NCI-H2029 (cell line): ENCODE measurements at regions not wholly inside any gene's neighbourhood (a gene's known extent, or its start where the extent isn't known, plus 50 kb on each side); places are given as distances from the start of the nearest gene placed in this dataset.

Experiments
- DNase-seq: peaks from one replicate; lab custom pipeline; 2025; lab: John Stamatoyannopoulos, UW

DNA sequence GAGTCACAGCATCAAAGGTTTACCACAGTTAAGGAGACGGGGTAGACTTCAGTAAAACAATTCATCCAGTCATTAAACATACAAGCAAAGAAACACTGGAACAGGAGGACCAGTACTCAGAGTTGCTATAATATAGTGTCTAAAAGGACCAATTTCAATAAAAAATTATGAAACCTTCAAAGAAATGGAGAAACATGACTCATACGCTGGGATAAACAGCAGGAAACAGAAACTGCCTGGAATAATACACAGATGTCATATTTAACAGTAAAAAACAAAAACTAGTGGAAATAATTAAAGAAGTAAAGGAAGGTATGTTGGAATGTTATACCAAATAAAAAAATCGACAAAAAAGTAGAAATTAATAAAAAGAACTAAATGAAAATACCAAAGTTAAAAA, 1075.9 kb downstream of the NR2F1-AS1 start:
- DNase-seq: no peak

DNA sequence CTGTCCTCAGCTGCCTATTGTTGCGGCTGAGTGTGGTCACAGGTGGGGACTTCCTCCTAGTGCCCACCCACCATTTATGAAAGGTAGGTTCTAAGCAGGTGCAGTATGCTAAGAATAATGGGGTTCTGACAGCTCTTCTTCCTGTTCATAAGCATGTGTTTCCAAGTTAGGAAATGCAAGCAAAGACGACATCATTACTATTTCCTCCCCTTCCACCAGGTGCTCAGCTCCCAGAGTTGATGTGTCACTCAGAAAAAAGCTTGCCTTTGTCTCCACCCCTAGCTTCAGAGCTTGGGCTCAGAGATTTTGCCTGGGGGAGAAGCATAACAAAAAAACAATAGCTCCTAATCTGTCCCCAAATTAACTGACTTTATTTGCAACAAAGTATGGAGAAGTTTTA, 1076.7 kb downstream of the NR2F1-AS1 start:
- DNase-seq: no peak

DNA sequence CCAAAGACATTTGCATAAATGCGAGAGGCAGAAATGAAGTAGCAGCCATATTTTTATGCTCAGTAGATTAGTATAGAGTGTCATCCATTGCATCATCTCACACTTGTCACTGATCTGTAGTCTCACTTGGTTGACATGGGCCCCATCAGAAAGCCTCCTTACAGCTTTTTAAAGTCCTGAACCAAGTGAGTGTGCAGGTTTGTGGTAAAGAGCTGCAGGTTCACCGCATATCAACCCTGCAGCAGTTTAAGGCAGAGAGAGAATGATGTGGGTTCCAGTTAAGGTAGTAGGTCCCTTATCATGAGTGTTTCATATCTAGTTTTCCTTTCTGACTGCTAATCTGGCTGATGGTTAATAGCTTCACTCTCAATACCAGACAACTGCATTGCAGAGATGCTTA, 1080.3 kb downstream of the NR2F1-AS1 start:
- DNase-seq: no peak

DNA sequence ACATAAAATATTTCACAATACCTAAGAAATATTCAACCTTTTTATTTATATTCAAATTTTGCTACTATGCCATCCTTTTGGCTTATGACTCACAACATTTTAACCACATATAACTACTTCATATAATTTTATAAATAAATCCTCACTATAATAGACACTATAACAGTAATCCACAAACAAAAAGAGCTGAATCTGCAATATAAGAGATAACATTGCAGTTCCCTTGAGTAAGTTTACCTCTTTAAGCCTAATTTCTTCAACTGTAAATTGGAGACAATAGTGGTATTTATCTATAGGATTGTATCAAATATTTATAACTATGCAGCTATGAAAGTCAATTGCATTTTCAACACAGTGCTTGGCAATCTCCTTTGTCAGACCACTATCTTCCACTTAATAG, 1084.5 kb downstream of the NR2F1-AS1 start:
- DNase-seq: no peak

DNA sequence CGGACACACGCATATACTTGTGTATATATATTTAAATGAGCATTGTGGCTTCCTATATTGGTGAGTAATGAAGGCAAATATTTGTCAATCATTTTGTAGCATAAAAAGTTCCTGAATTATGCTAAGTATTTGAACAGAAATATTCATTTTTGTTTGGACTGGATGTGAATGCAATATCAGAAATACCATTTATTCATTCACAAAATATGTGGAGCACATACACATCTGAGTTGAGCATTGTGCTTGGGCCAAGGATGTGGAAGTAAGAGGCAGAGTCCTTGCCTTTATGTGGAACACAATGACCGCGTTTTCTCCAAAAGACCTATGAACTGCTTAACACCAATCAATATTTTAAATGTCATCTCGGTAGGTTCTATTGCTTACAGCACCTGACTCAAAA, 1086.5 kb downstream of the NR2F1-AS1 start:
- DNase-seq: no peak

DNA sequence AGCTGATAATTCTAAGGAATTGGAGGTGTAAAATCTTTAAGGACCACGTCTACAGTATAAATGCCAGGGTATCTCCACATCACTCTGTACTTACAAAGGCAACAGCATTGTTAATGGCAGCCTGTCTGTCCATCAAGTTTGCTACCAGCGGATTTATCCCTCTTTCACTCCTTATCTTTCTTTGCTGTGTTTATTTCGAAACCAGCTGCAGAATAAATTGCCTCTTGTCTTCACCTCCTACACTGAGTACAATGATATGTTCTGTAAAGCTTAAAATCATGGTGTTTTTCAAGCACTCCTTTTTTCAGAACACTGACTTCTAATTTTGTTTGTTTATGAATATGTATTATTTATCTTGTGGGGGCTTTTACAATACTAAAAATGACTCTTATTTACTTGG, 1088.1 kb downstream of the NR2F1-AS1 start:
- DNase-seq: no peak

DNA sequence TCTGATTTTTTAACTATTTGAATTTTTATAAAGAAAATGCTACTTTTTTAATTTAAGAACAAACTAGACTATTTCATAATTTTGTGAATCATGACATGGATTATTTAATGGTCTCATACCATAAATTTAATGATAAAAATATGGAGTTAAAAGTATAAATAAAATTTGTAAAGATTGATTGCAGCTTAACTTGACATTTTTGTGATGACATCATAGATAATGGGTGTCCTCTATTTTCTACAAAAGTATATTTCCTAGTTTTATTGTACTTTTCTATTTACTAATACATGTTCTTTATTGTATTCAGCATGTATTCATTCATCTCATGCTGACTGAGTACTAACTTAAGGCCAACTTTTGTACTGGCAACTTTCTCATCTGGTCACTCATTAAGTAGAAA, 1096.5 kb downstream of the NR2F1-AS1 start:
- DNase-seq: no peak

DNA sequence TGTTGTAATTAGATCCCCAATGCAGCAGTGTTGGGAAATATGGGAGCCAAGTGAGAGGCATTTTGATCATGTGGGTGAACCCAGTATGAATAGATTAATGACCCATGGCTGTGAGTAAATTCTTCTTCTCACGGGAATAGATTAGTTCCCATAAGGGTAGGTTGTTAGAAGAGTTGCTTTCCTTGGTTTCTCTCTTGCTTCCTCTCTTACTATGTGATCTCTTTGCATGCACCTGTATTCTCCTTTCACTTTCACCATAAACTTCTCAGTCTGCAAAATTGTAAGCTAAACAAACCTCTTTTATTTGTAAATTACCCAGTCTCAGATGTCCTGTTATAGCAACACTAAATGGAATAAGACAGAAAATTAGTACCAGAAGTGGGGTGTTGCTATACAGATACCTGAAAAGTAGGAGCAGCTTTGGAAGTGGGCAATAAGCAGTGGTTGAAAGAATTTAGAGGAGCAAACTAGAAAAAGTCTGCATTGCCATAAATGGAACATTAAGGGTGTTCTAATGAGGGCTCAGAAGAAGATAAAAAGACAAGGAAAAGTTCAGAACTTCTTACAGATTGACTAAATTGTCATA, 1090.0 kb upstream of the ARRDC3 start:
- no peak for DNase-seq

DNA sequence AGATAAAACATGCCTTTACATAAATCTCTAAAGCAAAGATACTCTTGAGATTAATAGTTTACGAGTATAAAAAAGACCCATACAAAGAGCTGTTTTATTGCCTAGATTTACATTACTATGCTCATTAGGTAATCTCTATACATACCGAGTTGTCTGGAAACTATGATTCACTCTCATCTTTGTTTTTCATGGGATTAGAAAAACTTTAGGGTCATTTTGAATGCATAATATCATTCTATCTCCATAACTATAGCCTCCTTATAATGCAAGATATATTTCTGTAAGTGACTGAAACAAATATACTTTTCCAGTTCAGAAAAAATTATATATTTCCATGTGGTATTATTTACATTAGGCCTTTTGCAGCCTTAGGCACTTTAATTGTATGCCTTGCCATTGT, 1088.7 kb upstream of the ARRDC3 start:
- DNase-seq: no peak

DNA sequence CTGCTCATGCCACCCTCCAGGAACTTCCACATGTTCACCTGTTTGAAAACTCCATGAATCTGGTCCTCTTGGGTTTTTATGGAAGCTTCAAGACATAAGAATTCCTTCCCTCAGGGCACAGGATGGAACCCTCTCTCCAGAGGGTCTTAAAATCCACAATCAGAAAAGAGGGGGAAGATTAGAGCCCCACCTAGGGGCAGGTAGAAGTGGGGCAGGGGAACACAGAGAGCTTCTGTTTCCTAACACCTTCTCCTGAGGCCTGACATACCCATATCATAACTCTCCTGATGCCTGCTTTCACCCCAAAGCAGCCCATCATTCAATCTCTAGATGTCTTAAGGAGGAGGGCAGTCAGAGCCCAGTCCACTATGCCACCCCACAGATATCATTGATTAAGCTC, 1087.7 kb upstream of the ARRDC3 start:
- DNase-seq: no peak

DNA sequence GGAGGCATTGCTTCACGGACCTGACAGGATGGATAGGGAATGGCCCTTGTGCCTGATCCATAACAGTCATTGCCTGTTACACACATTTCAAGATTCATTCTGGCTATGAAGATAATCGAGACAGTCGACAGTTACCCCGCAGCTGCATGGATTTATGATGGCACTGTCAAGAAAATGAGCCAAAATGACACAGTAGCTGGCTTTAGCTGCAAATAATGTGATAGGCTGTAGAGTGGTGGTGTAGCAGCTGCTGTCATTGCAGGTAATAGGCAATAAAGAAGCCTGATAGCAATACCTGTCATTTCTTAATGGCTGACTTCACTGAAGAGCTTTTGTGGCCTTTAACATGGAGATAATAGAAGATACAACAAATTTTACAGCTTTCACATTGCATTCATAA, 1085.2 kb upstream of the ARRDC3 start:
- DNase-seq: no peak

DNA sequence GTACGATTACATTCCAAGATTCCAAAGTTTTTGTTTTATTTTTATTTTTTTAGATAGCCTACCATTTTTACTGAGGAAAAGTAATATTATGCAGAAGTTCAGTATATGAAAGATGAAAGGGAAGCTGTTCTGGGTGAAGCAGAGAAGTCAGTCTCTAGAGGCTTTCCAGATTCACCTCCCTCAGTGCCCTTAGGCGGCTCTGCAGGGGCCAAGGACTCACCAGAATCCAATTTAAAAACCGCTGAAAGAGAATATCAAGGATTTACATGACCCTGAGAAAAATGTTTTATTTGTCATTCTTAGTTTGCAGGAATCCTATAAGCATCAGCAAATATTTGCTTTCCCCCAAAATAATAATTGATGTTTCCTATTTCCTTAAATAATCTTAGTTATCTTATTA, 1084.6 kb upstream of the ARRDC3 start:
- no peak for DNase-seq

DNA sequence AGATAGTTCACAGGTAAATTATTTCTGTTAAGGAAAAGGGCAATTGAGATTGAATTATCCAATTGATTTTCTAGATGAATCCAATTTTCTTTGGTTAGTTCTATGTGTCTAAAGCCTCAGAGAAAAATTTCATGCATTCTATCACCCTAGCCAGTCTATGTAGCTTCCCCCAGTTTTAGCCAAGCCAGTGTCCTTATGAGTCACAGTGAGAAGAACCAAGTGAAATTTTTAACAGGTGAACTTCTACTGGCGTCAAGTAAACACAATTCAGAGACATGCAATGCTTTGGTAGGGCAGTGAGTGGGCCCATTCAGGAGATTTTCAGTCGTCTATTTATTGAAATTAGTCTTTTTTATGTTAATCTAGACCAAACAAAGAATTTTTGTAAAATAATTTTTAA, 1077.4 kb upstream of the ARRDC3 start:
- DNase-seq: no peak

DNA sequence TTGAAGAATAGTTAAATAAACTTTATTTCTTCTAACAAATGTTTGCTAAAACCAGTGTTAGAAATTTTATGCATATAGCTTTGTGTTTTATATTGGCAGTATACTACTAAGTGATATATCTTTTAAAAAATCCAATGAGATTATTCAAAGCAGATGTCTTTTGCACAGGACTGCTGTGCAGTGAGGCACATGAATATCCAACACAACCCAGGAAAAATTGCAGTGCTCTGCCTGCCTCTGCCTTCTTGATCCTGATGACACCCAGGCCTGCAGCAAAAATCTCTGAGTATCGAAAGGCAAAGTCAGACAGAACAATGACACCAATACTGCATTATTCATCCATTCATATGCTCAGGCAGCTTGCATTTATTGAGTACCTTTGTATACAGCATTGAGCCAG, 1076.5 kb upstream of the ARRDC3 start:
- DNase-seq: no peak

DNA sequence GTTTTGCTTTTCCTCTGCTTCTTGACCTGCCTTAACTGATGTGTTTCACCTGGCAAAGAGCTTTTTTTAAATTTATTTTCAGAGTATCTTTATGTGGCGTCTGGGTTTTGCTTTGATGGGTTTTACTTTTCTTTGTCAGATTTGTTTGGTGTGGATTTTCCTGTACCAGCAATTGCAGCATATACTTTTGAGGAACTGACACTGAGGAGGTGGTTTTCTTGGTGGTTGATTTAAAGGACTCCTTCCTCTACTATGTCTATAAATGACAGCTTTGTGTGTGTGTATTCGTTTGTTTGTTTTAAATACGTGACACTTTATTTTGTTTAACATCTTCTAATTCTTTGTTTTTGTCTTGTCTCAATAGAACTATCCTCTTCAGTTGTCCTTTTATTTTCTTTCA, 1071.9 kb upstream of the ARRDC3 start:
- DNase-seq: no peak

DNA sequence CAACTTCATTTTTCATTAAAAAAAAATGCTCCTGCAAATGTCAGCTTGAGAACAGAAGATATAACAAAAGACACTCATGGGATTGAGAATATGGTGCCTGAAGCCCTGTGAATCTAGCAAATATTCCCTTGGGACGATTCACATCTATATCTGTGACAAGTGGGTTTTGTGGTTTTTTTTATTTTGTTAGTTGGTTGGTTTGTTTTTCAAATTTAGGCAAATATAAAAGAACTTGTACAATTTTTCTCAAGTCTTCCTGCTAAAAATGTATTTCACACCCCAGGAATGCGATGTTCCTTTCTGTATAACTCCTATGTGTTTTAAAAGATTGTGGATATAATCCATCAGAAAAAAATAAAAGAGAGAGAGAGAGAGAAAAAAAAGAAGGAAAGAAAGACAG, 1061.8 kb upstream of the ARRDC3 start:
- DNase-seq: no peak

DNA sequence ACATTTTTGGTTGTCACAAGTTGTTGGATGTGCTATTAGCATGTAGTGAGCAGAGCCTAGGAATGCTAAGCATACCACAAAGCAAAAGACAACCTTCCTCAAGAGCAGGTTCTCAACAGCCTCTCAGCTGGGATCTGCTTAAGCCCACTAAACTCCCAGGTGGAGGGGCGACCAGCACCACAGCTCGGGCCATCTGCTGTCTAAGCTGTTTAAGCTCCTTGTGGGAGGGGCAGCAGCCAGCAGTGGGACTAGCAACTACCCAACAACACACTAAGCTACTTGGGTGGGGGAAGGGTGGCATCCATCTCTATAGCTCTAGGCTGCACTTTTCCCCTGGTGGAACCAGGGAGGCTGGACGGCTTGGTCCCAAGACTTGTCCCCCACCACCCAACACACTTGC, 1052.7 kb upstream of the ARRDC3 start:
- no peak for DNase-seq

DNA sequence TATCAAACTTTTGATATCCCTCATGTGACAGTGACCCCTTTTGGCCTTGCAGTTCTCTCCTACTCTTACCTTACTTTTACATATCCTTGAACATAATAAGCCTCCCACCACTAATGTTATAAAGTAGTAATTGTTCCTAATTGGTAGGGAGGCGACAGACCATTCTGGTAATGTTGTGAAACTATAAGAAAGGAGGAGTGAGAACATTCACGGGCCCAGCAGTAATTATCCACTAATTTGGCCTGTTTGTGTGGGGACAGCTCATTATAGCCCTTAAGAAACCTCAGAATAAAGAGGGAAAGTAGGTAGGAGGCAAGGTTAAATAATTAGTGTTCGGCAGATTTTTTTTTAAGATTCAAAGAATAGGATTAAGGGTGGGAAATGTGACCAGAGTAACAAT, 1046.5 kb upstream of the ARRDC3 start:
- no peak for DNase-seq

DNA sequence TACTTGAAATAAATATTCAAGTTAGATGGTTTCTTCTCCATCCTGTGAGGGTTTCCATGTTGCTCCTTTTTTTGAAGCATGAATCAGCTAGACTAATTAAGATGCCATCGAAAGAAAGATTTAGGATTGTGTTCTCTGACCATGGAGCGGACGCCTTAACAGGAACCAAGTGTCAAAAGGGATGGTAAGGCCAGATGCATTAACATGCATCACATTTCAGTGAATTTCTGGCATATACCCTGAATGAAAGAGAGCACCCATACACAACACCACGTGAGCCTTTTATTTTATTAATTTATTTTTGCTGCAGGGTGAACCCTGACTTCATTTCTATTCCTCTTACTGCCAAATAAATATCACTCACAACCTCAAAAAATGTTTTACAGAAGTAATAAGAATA, 1045.3 kb upstream of the ARRDC3 start:
- DNase-seq: no peak

DNA sequence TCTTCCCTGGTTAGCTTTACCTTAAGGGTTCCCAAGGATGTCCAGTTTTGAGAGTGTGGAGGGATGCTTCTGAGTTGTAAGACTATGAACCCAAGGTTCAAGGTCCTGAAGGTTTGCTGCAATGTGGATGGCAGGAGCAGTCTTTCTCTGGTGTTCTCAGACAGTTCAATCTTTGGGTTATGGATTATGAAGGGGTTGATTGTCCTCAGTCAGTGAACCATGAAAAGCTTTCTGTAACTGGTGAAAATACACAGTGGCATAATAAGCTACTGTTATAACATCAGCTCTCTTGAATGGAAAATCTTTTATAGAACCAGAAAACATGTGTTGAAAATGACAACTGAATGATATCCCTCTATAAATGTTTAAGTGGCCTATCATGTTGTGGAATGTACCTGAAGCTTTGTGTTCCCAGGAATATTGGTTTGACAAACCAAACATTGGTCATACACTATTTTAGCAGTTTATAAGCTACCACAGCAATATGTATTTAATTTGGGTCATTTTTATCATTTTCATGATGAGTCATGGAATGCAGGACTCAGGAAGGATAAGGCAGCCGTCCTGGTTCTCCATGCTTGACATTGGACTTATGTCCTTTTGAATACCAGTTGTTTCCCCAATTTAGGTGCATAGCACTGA, 1041.8 kb upstream of the ARRDC3 start:
- DNase-seq: no peak

DNA sequence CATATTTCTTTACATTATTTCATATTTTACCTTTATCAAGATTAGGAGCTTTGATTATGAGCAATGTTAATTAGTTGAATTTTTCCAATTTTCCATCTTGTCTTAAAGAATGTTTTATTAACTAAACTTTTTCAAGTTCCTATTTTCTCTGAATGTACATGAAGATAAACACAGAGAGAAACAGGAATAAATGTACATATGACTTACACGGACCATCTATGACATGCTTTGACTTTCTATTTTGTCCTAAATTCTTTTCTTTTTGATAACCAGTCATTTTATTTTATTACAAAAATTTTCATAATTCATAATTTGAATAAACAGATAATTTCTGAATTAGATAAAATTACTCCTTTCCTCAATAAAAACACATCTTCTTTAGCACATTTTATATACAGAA, 1038.8 kb upstream of the ARRDC3 start:
- DNase-seq: no peak

DNA sequence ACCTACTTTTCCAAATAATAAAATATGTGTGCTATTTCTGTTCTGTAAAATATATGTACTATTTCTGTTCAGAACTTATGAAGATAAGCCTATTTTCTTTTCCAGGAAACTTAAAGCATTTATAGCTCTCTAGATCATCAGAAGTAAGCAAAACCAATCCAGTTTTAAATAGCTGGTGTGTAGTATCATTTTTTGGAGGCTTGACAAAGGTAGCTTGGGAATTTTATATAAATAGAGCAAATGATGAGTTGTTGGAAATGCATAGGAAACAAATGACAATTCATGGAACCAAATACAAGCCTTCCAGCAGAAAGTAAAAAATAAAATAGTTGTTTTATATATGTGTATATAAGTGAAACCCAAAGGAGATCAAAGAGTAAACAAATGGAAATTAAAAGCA, 1038.1 kb upstream of the ARRDC3 start:
- no peak for DNase-seq

DNA sequence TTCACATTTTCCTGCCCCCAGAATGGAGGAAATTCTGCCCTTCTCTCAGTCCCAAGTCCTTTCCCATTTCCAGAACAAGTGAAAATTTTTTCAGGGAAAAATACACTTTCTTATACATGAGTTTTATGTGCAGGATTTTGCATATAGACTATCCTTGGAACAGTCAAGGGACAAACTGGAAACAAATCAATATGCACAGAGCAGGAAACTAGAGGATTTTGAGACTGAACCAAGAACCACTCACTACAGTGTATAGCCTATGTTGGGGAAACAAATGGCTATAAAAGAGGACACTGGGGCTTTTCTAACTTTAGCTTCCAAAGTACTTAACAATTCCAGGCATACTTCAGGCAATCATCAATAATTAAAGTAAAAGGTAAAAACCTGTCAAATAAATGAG, 1036.1 kb upstream of the ARRDC3 start:
- DNase-seq: no peak

DNA sequence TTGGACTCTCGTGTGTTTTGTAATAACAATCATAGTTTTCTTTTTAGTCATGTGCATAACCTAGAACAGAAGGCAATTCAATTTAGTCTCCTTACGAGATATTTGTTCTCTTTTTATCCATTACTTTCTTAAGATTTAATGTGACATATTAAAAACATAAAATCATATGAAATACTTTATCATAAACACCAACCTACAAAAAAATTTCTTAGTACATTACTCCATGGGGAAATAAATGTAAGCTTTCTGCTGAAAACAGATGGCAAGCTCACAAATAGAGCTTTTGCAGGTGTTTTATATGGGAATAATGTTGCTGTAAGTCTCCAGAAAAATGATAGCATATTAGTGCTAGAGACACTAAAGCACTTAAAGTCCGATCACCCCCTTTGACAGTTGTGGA, 1035.2 kb upstream of the ARRDC3 start:
- no peak for DNase-seq

DNA sequence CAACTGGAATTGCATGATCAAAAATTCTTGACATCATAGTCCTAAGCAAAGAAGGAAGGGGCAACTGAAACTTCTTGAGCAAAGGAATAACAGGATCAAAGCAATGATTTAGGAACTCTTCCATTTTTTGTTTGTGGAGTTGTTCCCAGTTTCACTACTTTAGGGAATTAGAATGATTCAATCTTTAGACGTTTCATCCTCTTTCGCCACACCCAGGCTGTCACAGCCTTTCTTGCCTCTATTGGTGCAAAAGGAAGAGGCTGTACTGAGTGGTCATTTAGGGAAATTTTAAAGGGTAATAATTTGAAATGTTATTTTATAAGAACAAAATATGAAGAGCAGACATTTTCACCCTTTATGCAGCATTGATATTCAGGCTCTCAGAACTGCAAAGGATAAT, 1026.0 kb upstream of the ARRDC3 start:
- no peak for DNase-seq
